H1 (cell line): ENCODE measurements at regions not wholly inside any gene's neighbourhood (a gene's known extent, or its start where the extent isn't known, plus 50 kb on each side); places are given as distances from the start of the nearest gene placed in this dataset.

Experiments
- GTF2F1 ChIP-seq: IDR thresholded peaks from 2 replicates; pipeline ENCODE4 v1.6.1; 2012; ENCODE audit warnings: low read depth, low read length, improper control_type of control experiment, borderline replicate concordance
- JUND ChIP-seq: IDR thresholded peaks from 2 replicates; pipeline ENCODE4 v1.6.1; 2011; ENCODE audit warnings: mild to moderate bottlenecking, improper control_type of control experiment, low read length
- KDM5A ChIP-seq: fragments of 200-600 bp; IDR thresholded peaks from 2 replicates; pipeline ENCODE4 v1.7.1; 2012; ENCODE audit warnings: mild to moderate bottlenecking, low read length, inconsistent platforms, mixed read lengths
- PHF8 ChIP-seq: fragments of 200-600 bp; sonication (generic); conservative IDR thresholded peaks from 2 replicates; pipeline ENCODE4 v1.7.1; 2012; ENCODE audit warnings: low read depth, mild to moderate bottlenecking, inconsistent platforms, low read length, moderate library complexity
- SIRT6 ChIP-seq: IDR thresholded peaks from one replicate; pipeline ENCODE4 v1.7.1; 2012; ENCODE audit warnings: low read length, inconsistent platforms

- TF ChIP-seq PHF8 (no peak), GTF2F1 (no peak), JUND (no peak), KDM5A (no peak), SIRT6 (no peak)
Observed at GRCh38 chr1:235002706-235003300, 125.8 kb downstream of the TOMM20 start (continued).
